Activated B cell treated with CpG ODN at 0.5 μM for 24 hours (primary cell): ENCODE measurements at regions not wholly inside any gene's neighbourhood (a gene's known extent, or its start where the extent isn't known, plus 50 kb on each side); places are given as distances from the start of the nearest gene placed in this dataset.
A peak's percentile ranks its signal among the peaks of the same experiment; 100 is the strongest.
"Not testable (repeated sequence)": the region's sequence is repeated elsewhere in the genome, so short reads cannot be mapped to it uniquely, and the experiment has no call there.

Source experiments
- ATAC-seq: fragments of 200-7000 bp; cut with Tn5 transposase; one replicate; pipeline ENCODE4 v1.10.0; 2021; ENCODE audit warnings: low read depth, mild to moderate bottlenecking, moderate library complexity
- CTCF ChIA-PET: fragments of 350-600 bp; sonication (Branson Sonifier 250); formaldehyde crosslinking; loops from one replicate; lab custom pipeline; 2021; ENCODE audit warnings: antibody characterized with exemption; lab: Charles Lee
- POLR2A ChIA-PET: fragments of 350-600 bp; sonication (Branson Sonifier 250); formaldehyde crosslinking; loops from one replicate; lab custom pipeline; 2021; ENCODE audit warnings: antibody characterized with exemption; lab: Charles Lee
- DNase-seq: peaks from one replicate; pipeline ENCODE4 v3.0.0; 2022
- H3K27ac Mint-ChIP-seq: one replicate; pipeline ENCODE4 v1.8.0; 2020; ENCODE audit warnings: mixed read lengths
- H3K27me3 Mint-ChIP-seq: one replicate; pipeline ENCODE4 v1.8.0; 2021; ENCODE audit warnings: mixed read lengths
- H3K36me3 Mint-ChIP-seq: one replicate; pipeline ENCODE4 v1.8.0; 2021; ENCODE audit warnings: low read depth, mixed read lengths
- H3K4me1 Mint-ChIP-seq: one replicate; pipeline ENCODE4 v1.8.0; 2021; ENCODE audit warnings: mixed read lengths
- H3K4me3 Mint-ChIP-seq: one replicate; pipeline ENCODE4 v1.8.0; 2020; ENCODE audit warnings: mild to moderate bottlenecking, mixed read lengths
- H3K9me3 Mint-ChIP-seq: one replicate; pipeline ENCODE4 v1.8.0; 2020; ENCODE audit warnings: mixed read lengths
- intact Hi-C: fragments of 100-400 bp; cut with micrococcal nuclease; formaldehyde crosslinking; loops from one replicate; pipeline ENCODE4 v1.15.1; 2024
- TF ChIP-seq, protein P1 (sequence below): fragments of 200-600 bp; IDR thresholded peaks from one replicate; pipeline ENCODE4 v1.8.0; 2022; ENCODE audit warnings: antibody characterized with exemption, mild to moderate bottlenecking

- H3K27me3 Mint-ChIP-seq: no peaks in the 10 kb centered on the region
- CTCF ChIA-PET: interaction anchor here (0.7 kb wide), 1 partner anchor 242 kb away, joined by 4 read pairs; no protein-coding TSS in a partner anchor
- H3K36me3 Mint-ChIP-seq: no peaks in the 10 kb centered on the region
- peaks cover 17% of the 10 kb centered on the region for H3K4me1 Mint-ChIP-seq
- peak overlapping the region; percentile 70 for H3K4me3 Mint-ChIP-seq
- intact Hi-C loops: loop anchor here (1.0 kb wide), 1 partner anchor 9 kb away; no protein-coding TSS in a partner anchor
- no peak for ATAC-seq
- DNase-seq: no peak
- TF ChIP-seq, protein P1, sequence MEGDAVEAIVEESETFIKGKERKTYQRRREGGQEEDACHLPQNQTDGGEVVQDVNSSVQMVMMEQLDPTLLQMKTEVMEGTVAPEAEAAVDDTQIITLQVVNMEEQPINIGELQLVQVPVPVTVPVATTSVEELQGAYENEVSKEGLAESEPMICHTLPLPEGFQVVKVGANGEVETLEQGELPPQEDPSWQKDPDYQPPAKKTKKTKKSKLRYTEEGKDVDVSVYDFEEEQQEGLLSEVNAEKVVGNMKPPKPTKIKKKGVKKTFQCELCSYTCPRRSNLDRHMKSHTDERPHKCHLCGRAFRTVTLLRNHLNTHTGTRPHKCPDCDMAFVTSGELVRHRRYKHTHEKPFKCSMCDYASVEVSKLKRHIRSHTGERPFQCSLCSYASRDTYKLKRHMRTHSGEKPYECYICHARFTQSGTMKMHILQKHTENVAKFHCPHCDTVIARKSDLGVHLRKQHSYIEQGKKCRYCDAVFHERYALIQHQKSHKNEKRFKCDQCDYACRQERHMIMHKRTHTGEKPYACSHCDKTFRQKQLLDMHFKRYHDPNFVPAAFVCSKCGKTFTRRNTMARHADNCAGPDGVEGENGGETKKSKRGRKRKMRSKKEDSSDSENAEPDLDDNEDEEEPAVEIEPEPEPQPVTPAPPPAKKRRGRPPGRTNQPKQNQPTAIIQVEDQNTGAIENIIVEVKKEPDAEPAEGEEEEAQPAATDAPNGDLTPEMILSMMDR: no peak
- H3K9me3 Mint-ChIP-seq: peaks cover 3% of the 10 kb centered on the region
- H3K27ac Mint-ChIP-seq: peak overlapping the region; percentile 77
- POLR2A ChIA-PET: interaction anchor here (0.9 to 1.3 kb wide), 4 partner anchors 10 to 177 kb away, joined by 3 to 4 read pairs (median 4); partner anchors contain the start of gene TAB2
These were observed 177.8 kb upstream of the TAB2 start for GRCh38 chr6:149139782-149140136.

DNA sequence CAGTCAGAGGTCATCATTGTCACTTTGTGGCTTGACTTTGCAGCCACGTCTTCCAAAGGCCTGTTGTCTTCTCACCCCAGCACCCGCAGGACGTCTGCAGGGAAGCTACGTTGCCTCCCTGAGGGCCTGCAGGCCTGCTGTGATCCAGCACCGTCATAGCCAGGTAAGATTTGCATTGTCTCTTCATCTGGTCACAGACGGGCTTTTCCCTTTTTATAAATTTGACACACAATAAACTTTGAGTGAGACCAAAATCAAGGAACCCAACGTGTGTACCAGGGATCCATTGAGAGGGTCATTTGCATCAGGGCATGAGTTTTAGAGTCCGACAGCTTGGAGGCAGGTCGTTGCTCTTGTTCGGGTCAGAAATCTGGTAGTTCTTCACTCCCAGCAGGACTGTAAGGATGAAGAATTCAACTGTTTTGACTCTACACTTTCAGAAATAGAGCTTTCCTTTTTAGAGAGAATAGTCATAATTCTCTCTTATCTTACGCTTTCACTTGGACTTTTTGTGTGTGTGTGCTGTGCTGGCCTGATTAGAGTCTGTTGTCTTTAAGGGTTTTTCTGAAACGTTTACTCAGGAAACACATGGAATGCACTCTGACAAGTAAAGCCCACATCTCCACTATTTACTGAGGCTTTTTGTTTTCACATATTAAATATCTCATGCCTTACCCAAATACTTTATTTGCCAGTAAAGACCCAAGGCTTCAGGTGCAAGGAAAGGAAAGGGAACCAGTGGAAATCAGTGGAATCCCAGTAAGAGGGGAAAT is 177.2 kb upstream of the TAB2 start:
- Mint-ChIP-seq H3K27ac (peak overlapping the region; percentile 77), H3K4me3 (peak overlapping the region; percentile 70), H3K4me1 (peaks cover 17% of the 10 kb centered on the region), H3K9me3 (peaks cover 3% of the 10 kb centered on the region), H3K27me3 (no peaks in the 10 kb centered on the region), H3K36me3 (no peaks in the 10 kb centered on the region)
- ATAC-seq (peak; percentile 91), DNase-seq (peak; percentile 25)
- ChIA-PET CTCF (interaction anchor here (0.7 kb wide), 1 partner anchor 241 kb away, joined by 4 read pairs; no protein-coding TSS in a partner anchor), POLR2A (interaction anchor here (0.5 to 1.3 kb wide), 5 partner anchors 11 to 177 kb away, joined by 3 to 5 read pairs (median 4); partner anchors contain the start of gene TAB2)
- TF ChIP-seq, protein P1: no peak
- intact Hi-C loops: loop anchor here (1.0 kb wide), 1 partner anchor 10 kb away; no protein-coding TSS in a partner anchor

GRCh38 chr6:149140910-149141290 is 176.6 kb upstream of the TAB2 start:
- intact Hi-C loops: loop anchor here (1.0 kb wide), 1 partner anchor 11 kb away; no protein-coding TSS in a partner anchor
- Mint-ChIP-seq H3K27me3 (no peaks in the 10 kb centered on the region), H3K4me3 (peak overlapping the region; percentile 70), H3K9me3 (peaks cover 3% of the 10 kb centered on the region), H3K4me1 (peaks cover 17% of the 10 kb centered on the region), H3K27ac (peak overlapping the region; percentile 77), H3K36me3 (no peaks in the 10 kb centered on the region)
- POLR2A ChIA-PET: interaction anchor here (1.0 to 1.3 kb wide), 2 partner anchors 13 to 108 kb away, joined by 3 to 4 read pairs; no protein-coding TSS in a partner anchor
- CTCF ChIA-PET: no interaction called here
- DNase-seq (no peak), ATAC-seq (no peak)
- TF ChIP-seq, protein P1: no peak

- intact Hi-C loops: no loop called here
These were observed 174.5 kb upstream of the TAB2 start for GRCh38 chr6:149142924-149143429.

DNA sequence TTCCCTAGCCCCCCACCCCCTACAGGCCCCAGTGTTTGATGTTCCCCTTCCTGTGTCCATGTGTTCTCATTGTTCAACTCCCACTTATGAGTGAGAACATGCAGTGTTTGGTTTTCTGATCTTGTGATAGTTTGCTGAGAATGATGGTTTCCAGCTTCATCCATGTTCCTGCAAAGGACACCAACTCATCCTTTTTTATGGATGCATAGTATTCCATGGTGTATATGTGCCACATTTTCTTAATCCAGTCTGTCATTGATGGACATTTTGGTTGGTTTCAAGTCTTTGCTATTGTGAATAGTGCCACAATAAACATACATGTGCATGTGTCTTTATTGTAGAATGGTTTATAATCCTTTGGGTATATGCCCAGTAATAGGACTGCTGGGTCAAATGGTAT is 171.7 kb upstream of the TAB2 start:
- H3K27me3 Mint-ChIP-seq, H3K4me1 Mint-ChIP-seq, H3K36me3 Mint-ChIP-seq, H3K4me3 Mint-ChIP-seq, H3K9me3 Mint-ChIP-seq, POLR2A ChIA-PET, DNase-seq, CTCF ChIA-PET, H3K27ac Mint-ChIP-seq, ATAC-seq: not testable (repeated sequence)
- intact Hi-C loops: loop anchor here (2.0 kb wide), 1 partner anchor 17 kb away; no protein-coding TSS in a partner anchor

More at GRCh38 chr6:149142924-149143429, 174.5 kb upstream of the TAB2 start:
- ChIA-PET POLR2A (no interaction called here), CTCF (no interaction called here)
- Mint-ChIP-seq H3K9me3 (peaks cover 3% of the 10 kb centered on the region), H3K4me1 (peaks cover 22% of the 10 kb centered on the region), H3K4me3 (no peak overlapping the region), H3K27me3 (peaks cover 2% of the 10 kb centered on the region), H3K36me3 (no peaks in the 10 kb centered on the region), H3K27ac (no peak overlapping the region)
- ATAC-seq (no peak), DNase-seq (no peak)
- TF ChIP-seq, protein P1: no peak
